ENCODE measurements at regions not wholly inside any gene's neighbourhood (a gene's known extent, or its start where the extent isn't known, plus 50 kb on each side); places are given as distances from the start of the nearest gene placed in this dataset.

DNA sequence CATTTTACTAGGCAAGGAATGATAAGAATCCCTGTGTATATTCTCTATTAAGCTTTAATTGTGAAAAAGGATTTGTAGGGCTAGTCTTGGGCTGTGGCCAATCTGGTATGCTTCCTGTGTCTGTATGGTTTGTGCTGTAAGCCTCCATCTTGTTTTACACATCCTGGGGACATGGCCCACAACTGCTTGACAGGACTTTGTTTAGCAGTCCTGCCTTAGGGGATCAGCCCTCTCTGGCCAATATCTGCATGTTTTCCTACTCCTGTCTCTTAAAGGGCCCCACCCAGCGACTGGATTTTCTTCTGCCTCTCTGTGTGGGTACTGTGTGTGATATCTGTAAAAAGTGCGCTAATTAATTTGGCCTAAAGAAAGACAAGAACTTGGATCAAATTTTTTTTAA lies 813.2 kb downstream of the PLA2G4A start:
- intact Hi-C loops (cut with micrococcal nuclease) = no loop called here
- no peaks in the 10 kb centered on the region for H3K4me1 ChIP-seq
- no peak overlapping the region for H3K27ac ChIP-seq (replicated peaks)
- no peak for TF ChIP-seq CTCF (IDR thresholded peaks at IDR 0.05; ENCODE audit: borderline replicate concordance)
- no peak overlapping the region for H3K4me3 ChIP-seq
- peaks cover 32% of the 10 kb centered on the region for H3K9me3 ChIP-seq (replicated peaks)
- no peaks in the 10 kb centered on the region for H3K27me3 ChIP-seq (ENCODE audit: low read depth)
- H3K36me3 ChIP-seq = no peaks in the 10 kb centered on the region
- DNase-seq = no peak

DNA sequence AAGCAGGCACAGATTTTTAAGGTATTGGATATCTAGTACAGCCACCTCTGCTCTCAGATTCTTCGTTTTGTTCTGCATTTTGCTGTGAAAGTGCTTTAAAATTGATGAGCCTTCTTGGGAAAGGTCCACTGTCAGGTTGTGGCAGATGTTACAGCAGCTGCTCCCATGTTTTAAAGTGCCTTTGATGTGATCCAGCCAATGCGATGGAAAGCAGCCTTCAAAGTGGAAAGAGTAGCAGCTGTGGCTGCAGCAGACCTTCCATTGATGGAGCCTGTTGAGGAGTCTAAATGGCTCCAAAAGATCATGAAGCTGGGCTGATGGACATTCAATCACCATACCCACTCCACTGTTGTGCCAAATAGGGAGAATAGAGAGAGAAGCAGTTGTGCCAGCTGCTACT lies 816.9 kb downstream of the PLA2G4A start:
- intact Hi-C loops (cut with micrococcal nuclease) = no loop called here
- no peak overlapping the region for H3K4me3 ChIP-seq
- no peaks in the 10 kb centered on the region for H3K27me3 ChIP-seq (ENCODE audit: low read depth)
- H3K4me1 ChIP-seq = no peaks in the 10 kb centered on the region
- H3K27ac ChIP-seq (replicated peaks) = no peak overlapping the region
- H3K36me3 ChIP-seq = no peaks in the 10 kb centered on the region
- no peak for DNase-seq
- TF ChIP-seq CTCF (IDR thresholded peaks at IDR 0.05; ENCODE audit: borderline replicate concordance) = no peak
- H3K9me3 ChIP-seq (replicated peaks) = peaks cover 10% of the 10 kb centered on the region

GRCh38 chr1:187646536-187647107 lies 817.9 kb downstream of the PLA2G4A start:
- Histone ChIP-seq H3K27me3 (ENCODE audit: low read depth) (no peaks in the 10 kb centered on the region), H3K4me1 (no peaks in the 10 kb centered on the region), H3K27ac (replicated peaks) (no peak overlapping the region), H3K9me3 (replicated peaks) (no peaks in the 10 kb centered on the region), H3K4me3 (no peak overlapping the region), H3K36me3 (no peaks in the 10 kb centered on the region)
- intact Hi-C loops (cut with micrococcal nuclease) = no loop called here
- no peak for DNase-seq
- no peak for TF ChIP-seq CTCF (IDR thresholded peaks at IDR 0.05; ENCODE audit: borderline replicate concordance)

- Histone ChIP-seq H3K9me3 (replicated peaks) (no peaks in the 10 kb centered on the region), H3K27me3 (ENCODE audit: low read depth) (no peaks in the 10 kb centered on the region), H3K36me3 (no peaks in the 10 kb centered on the region), H3K4me3 (no peak overlapping the region), H3K27ac (replicated peaks) (no peak overlapping the region), H3K4me1 (no peaks in the 10 kb centered on the region)
- TF ChIP-seq CTCF (IDR thresholded peaks at IDR 0.05; ENCODE audit: borderline replicate concordance) = no peak
- intact Hi-C loops (cut with micrococcal nuclease) = no loop called here
- DNase-seq = no peak
Observed at GRCh38 chr1:187648091-187648490, 819.3 kb downstream of the PLA2G4A start.

DNA sequence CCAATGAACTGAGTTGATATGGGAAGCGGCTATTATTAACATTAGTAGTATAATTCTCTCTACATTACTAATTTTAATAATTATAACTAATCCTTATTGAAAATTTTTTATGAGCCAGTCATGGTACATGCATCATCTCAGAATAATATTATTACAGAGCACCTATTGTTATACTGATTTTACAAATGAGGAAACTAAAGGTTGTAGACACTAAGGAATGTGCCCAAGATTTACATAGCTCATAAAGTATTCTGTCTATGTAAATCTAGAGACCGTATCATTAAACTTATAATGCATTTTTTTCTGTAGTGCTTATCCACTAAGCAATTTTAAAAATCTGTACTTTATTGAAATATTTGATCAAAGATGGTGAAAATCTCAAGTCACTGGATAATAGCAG lies 825.9 kb downstream of the PLA2G4A start:
- Histone ChIP-seq H3K36me3 (no peaks in the 10 kb centered on the region), H3K4me3 (no peak overlapping the region), H3K4me1 (no peaks in the 10 kb centered on the region), H3K27ac (replicated peaks) (no peak overlapping the region), H3K27me3 (ENCODE audit: low read depth) (no peaks in the 10 kb centered on the region), H3K9me3 (replicated peaks) (no peaks in the 10 kb centered on the region)
- intact Hi-C loops (cut with micrococcal nuclease) = no loop called here
- no peak for TF ChIP-seq CTCF (IDR thresholded peaks at IDR 0.05; ENCODE audit: borderline replicate concordance)
- DNase-seq = no peak
